H1 (cell line): ENCODE measurements at regions not wholly inside any gene's neighbourhood (a gene's known extent, or its start where the extent isn't known, plus 50 kb on each side); places are given as distances from the start of the nearest gene placed in this dataset.

Source experiments
- CTCF ChIA-PET: fragments of 300-600 bp; sonication (Branson Sonifier 250); formaldehyde crosslinking; loops from one replicate; lab custom pipeline; 2021; ENCODE audit not compliant: partially characterized antibody; lab: Charles Lee
- POLR2A ChIA-PET: fragments of 300-600 bp; sonication (Branson Sonifier 250); formaldehyde crosslinking; loops from one replicate; lab custom pipeline; 2021; ENCODE audit warnings: inconsistent platforms; ENCODE audit not compliant: partially characterized antibody; lab: Charles Lee
- DNase-seq, 2 experiments: peaks; one replicate each; pipeline versions ENCODE4 v3.0.0 to v3.0.0-alpha.2; 2010 to 2022; ENCODE audit warnings: low spot score in 2 of 2, low read depth in 1 of 2, mixed read lengths in 1 of 2
- FAIRE-seq: peaks from 2 replicates; lab custom pipeline; 2011; peaks lifted over from hg19 to GRCh38; lab: Jason Lieb, UNC
- H2AFZ ChIP-seq: 2 replicates; pipeline ENCODE4 v1.8.1; 2012; ENCODE audit warnings: low read length, inconsistent platforms
- H2AK5ac ChIP-seq: 2 replicates; pipeline ENCODE4 v1.6.1; 2013; ENCODE audit warnings: low read depth, low read length
- H2BK120ac ChIP-seq: replicated peaks from 2 replicates; pipeline ENCODE3; 2013; ENCODE audit warnings: low read depth, low read length, inconsistent platforms
- H2BK12ac ChIP-seq: 2 replicates; pipeline ENCODE4 v1.6.1; 2013; ENCODE audit warnings: low read depth, low read length
- H2BK15ac ChIP-seq: 2 replicates; pipeline ENCODE4 v1.6.1; 2013; ENCODE audit warnings: low read length
- H2BK20ac ChIP-seq: 2 replicates; pipeline ENCODE4 v1.6.1; 2013; ENCODE audit warnings: low read length
- H2BK5ac ChIP-seq: 2 replicates; pipeline ENCODE4 v1.6.1; 2013; ENCODE audit warnings: low read depth, low read length
- H3K14ac ChIP-seq: 2 replicates; pipeline ENCODE4 v1.6.1; 2013; ENCODE audit warnings: inconsistent platforms; ENCODE audit not compliant: insufficient read length
- H3K18ac ChIP-seq: 2 replicates; pipeline ENCODE4 v1.6.1; 2013; ENCODE audit warnings: low read length; ENCODE audit errors: extremely low read depth
- H3K23ac ChIP-seq: 2 replicates; pipeline ENCODE4 v1.6.1; 2013; ENCODE audit warnings: inconsistent platforms; ENCODE audit not compliant: insufficient read length
- H3K23me2 ChIP-seq: 2 replicates; pipeline ENCODE4 v1.6.1; 2013; ENCODE audit warnings: low read depth, low read length
- H3K27ac ChIP-seq: 2 replicates; pipeline ENCODE4 v1.6.1; 2011; ENCODE audit warnings: low read depth, low read length, inconsistent platforms
- H3K27me3 ChIP-seq, 4 experiments: replicated peaks in 1 of 4; 1 replicate in 1 of 4; 2 replicates in 3 of 4; pipeline versions ENCODE4 v1.6.1 to v1.8.1; 2011 to 2013; ENCODE audit warnings: low read length in 3 of 4, mild to moderate bottlenecking in 3 of 4, inconsistent platforms in 2 of 4, mixed read lengths in 2 of 4, moderate library complexity in 1 of 4; ENCODE audit not compliant: control insufficient read depth in 3 of 4, insufficient read depth in 3 of 4; ENCODE audit errors: extremely low read depth in 1 of 4
- H3K36me3 ChIP-seq, 4 experiments: 2 replicates each; pipeline versions ENCODE4 v1.6.1 to v1.8.1; 2011 to 2013; ENCODE audit warnings: mild to moderate bottlenecking in 4 of 4, low read length in 3 of 4, moderate library complexity in 2 of 4, control low read depth in 1 of 4, inconsistent platforms in 1 of 4; ENCODE audit not compliant: insufficient read depth in 4 of 4, control insufficient read depth in 2 of 4
- H3K4ac ChIP-seq: replicated peaks from 2 replicates; pipeline ENCODE3; 2013; ENCODE audit warnings: low read length, low read depth, mixed read lengths, inconsistent platforms; ENCODE audit not compliant: insufficient read length
- H3K4me1 ChIP-seq, 4 experiments: replicated peaks in 1 of 4; 1 replicate in 1 of 4; 2 replicates in 3 of 4; pipeline versions ENCODE4 v1.6.1 to v1.8.1; 2011 to 2013; ENCODE audit warnings: low read length in 3 of 4, inconsistent platforms in 2 of 4, mixed read lengths in 1 of 4; ENCODE audit not compliant: insufficient read depth in 4 of 4, control insufficient read depth in 3 of 4
- H3K4me2 ChIP-seq, 2 experiments: 2 replicates each; pipeline versions ENCODE4 v1.6.1 to v1.8.1; 2011 to 2013; ENCODE audit warnings: low read depth in 2 of 2, low read length in 2 of 2, control low read depth in 1 of 2, inconsistent platforms in 1 of 2, mild to moderate bottlenecking in 1 of 2; ENCODE audit not compliant: insufficient read depth in 1 of 2
- H3K4me3 ChIP-seq, 4 experiments: fragments of 200-600, 300-600 bp in 1 of 4; sonication (generic), shearing (Covaris generic), sonication (Bioruptor Twin) in 1 of 4; 2 replicates each; pipeline versions ENCODE4 v1.5.1 to v1.8.1; 2011 to 2016; ENCODE audit warnings: low read length in 4 of 4, low read depth in 3 of 4, control low read depth in 2 of 4, inconsistent platforms in 2 of 4, mild to moderate bottlenecking in 2 of 4, mixed read lengths in 1 of 4, moderate library complexity in 1 of 4; ENCODE audit not compliant: insufficient read depth in 2 of 4; ENCODE audit errors: extremely low read depth in 1 of 4
- H3K56ac ChIP-seq: replicated peaks from 2 replicates; pipeline ENCODE3; 2013; ENCODE audit warnings: low read depth, mild to moderate bottlenecking, mixed read lengths, low read length, inconsistent platforms; ENCODE audit not compliant: insufficient read length
- H3K79me1 ChIP-seq: 2 replicates; pipeline ENCODE4 v1.6.1; 2013; ENCODE audit warnings: low read depth, low read length, control low read depth
- H3K79me2 ChIP-seq, 2 experiments: 2 replicates each; pipeline versions ENCODE4 v1.6.1 to v1.8.1; 2012 to 2013; ENCODE audit warnings: low read length in 2 of 2, mild to moderate bottlenecking in 2 of 2, inconsistent platforms in 1 of 2; ENCODE audit not compliant: insufficient read depth in 2 of 2, control insufficient read depth in 1 of 2
- H3K9ac ChIP-seq, 4 experiments: replicated peaks in 1 of 4; 1 replicate in 1 of 4; 2 replicates in 3 of 4; pipeline versions ENCODE4 v1.6.1 to v1.8.1; 2011 to 2013; ENCODE audit warnings: low read depth in 3 of 4, low read length in 3 of 4, control low read depth in 2 of 4, mild to moderate bottlenecking in 2 of 4, moderate library complexity in 2 of 4, inconsistent platforms in 1 of 4; ENCODE audit errors: extremely low read depth in 1 of 4
- H3K9me3 ChIP-seq, 2 experiments: 2 replicates each; pipeline versions ENCODE4 v1.6.1 to v1.8.1; 2012 to 2013; ENCODE audit warnings: mild to moderate bottlenecking in 2 of 2, moderate library complexity in 2 of 2, control low read depth in 1 of 2, inconsistent platforms in 1 of 2, low read depth in 1 of 2, low read length in 1 of 2, mixed read lengths in 1 of 2; ENCODE audit not compliant: insufficient read depth in 2 of 2
- H4K20me1 ChIP-seq, 2 experiments: replicated peaks in 1 of 2; 2 replicates each; pipeline versions ENCODE3 to v1.8.1; 2011 to 2013; ENCODE audit warnings: inconsistent platforms in 2 of 2, low read length in 2 of 2, mild to moderate bottlenecking in 1 of 2; ENCODE audit not compliant: insufficient read depth in 2 of 2, control insufficient read depth in 1 of 2
- H4K5ac ChIP-seq: 2 replicates; pipeline ENCODE4 v1.6.1; 2013; ENCODE audit warnings: low read length, low read depth, mixed read lengths, inconsistent platforms; ENCODE audit not compliant: insufficient read length
- H4K8ac ChIP-seq: 2 replicates; pipeline ENCODE4 v1.8.0; 2013; ENCODE audit warnings: mild to moderate bottlenecking, moderate library complexity, low read length, inconsistent platforms; ENCODE audit not compliant: insufficient read depth; ENCODE audit errors: extremely low read depth
- H4K91ac ChIP-seq: replicated peaks from 2 replicates; pipeline ENCODE3; 2013; ENCODE audit warnings: low read length, mixed read lengths, inconsistent platforms; ENCODE audit not compliant: insufficient read length
- ASH2L ChIP-seq: fragments of 200-600, 300-600 bp; sonication (generic); IDR thresholded peaks from one replicate; pipeline ENCODE4 v1.7.1; 2017; ENCODE audit warnings: low read length
- CBX8 ChIP-seq: fragments of 300-800, 300-1000 bp; sonication (generic); IDR thresholded peaks from 2 replicates; pipeline ENCODE4 v1.7.1; 2016; ENCODE audit warnings: low read depth, low read length, borderline replicate concordance
- PHF8 ChIP-seq: fragments of 200-600 bp; sonication (generic); conservative IDR thresholded peaks from 2 replicates; pipeline ENCODE4 v1.7.1; 2012; ENCODE audit warnings: low read depth, mild to moderate bottlenecking, inconsistent platforms, low read length, moderate library complexity
- POLR2A ChIP-seq, 2 experiments: IDR thresholded peaks; 1 replicate in 1 of 2; 2 replicates in 1 of 2; pipeline ENCODE4 v1.6.1; 2011; ENCODE audit warnings: low read depth in 2 of 2, low read length in 2 of 2, mild to moderate bottlenecking in 2 of 2; ENCODE audit errors: control extremely low read depth in 1 of 2
- SAP30 ChIP-seq: fragments of 300-600 bp; sonication (generic); IDR thresholded peaks from 2 replicates; pipeline ENCODE4 v1.7.1; 2012; ENCODE audit warnings: low read length, moderate library complexity, mild to moderate bottlenecking, inconsistent platforms; ENCODE audit not compliant: insufficient read depth, insufficient replicate concordance
- SIX5 ChIP-seq: IDR thresholded peaks from 2 replicates; pipeline ENCODE4 v1.6.1; 2011; ENCODE audit warnings: mild to moderate bottlenecking, low read depth, low read length
- SRF ChIP-seq: IDR thresholded peaks from 2 replicates; pipeline ENCODE4 v1.6.1; 2011; ENCODE audit warnings: mild to moderate bottlenecking, low read depth, low read length, moderate library complexity
- TEAD4 ChIP-seq: IDR thresholded peaks from 2 replicates; pipeline ENCODE4 v1.6.1; 2012; ENCODE audit warnings: low read depth, low read length, inconsistent platforms, mixed read lengths
- WGBS, 2 experiments: shearing (Covaris generic) in 1 of 2; methylation state at CpG; one replicate each; pipeline versions ENCODE4 v1.1.6 to v1.1.7; 2013 to 2015; ENCODE audit warnings: low lambda C conversion rate in 2 of 2, mixed read lengths in 2 of 2, inconsistent platforms in 1 of 2, low coverage in 1 of 2, missing lambda C conversion rate in 1 of 2; ENCODE audit not compliant: insufficient replicate concordance in 2 of 2, insufficient coverage in 1 of 2, insufficient read length in 1 of 2; ENCODE audit errors: extremely low coverage in 1 of 2, missing lambda C conversion rate in 1 of 2; 5-methylcytosine and 5-hydroxymethylcytosine counted together

DNA sequence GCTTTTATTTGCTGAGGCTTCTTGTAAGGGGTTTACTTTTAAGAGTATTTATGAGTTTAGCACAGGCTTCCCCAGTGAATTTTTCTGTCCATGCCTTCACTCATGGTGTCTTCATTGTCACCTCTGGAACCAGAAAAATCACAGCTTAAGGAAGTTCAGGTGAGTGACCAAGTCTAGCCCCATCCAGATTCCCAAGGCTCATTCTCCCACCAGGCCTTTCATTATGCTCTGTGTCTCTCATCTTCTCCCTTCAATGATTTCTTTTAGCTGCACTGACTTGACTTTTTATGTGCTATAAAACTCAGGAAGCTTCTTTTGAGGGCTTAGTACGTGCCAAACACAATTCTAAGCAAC is 64.9 kb upstream of the NEDD9 start:
- DNase-seq (no peak), FAIRE-seq (no peak)
- H3K79me2 ChIP-seq = no peaks in the 10 kb centered on the region
- no peaks in the 10 kb centered on the region for H3K27me3 ChIP-seq
- CTCF ChIA-PET = interaction anchor here (0.6 to 1.5 kb wide), 5 partner anchors 9 to 199 kb away, joined by 3 to 6 read pairs (median 3); no protein-coding TSS in a partner anchor
- H4K91ac ChIP-seq = no peak overlapping the region
- H4K8ac ChIP-seq = no peak overlapping the region
- H3K79me1 ChIP-seq = no peaks in the 10 kb centered on the region
- H3K18ac ChIP-seq = no peak overlapping the region
- no peak overlapping the region for H2BK20ac ChIP-seq
- H4K5ac ChIP-seq = no peak overlapping the region
- H2BK5ac ChIP-seq = no peak overlapping the region
- H2AK5ac ChIP-seq = no peak overlapping the region
- no peak overlapping the region for H3K23ac ChIP-seq
- no peak overlapping the region for H3K27ac ChIP-seq
- POLR2A ChIA-PET = no interaction called here
- no peak overlapping the region for H3K4me2 ChIP-seq
- no peaks in the 10 kb centered on the region for H3K23me2 ChIP-seq
- H3K56ac ChIP-seq = no peak overlapping the region
- H3K4me1 ChIP-seq = peaks cover 0 to 5% (median 0%) of the 10 kb centered on the region in 4 experiments; a peak in 1 of 7 replicates
- H3K4me3 ChIP-seq = no peak overlapping the region
- TF ChIP-seq TEAD4 (no peak), PHF8 (no peak), CBX8 (no peak), POLR2A (IDR thresholded peaks at IDR 0.05; ENCODE audit: control extremely low read depth in 1 of 2, low read depth in 2 of 2, low read length in 2 of 2) (no peak), SIX5 (no peak), ASH2L (no peak), SRF (no peak), SAP30 (no peak)
- no peak overlapping the region for H3K9ac ChIP-seq
- no peaks in the 10 kb centered on the region; a peak in 1 of 8 replicates for H3K36me3 ChIP-seq
- no peak overlapping the region for H2BK12ac ChIP-seq
- 0 out of 4 replicates have a peak, but pooled peaks cover 0 to 12% of the 10 kb centered on the region in 2 experiments for H3K9me3 ChIP-seq
- H2BK15ac ChIP-seq = no peak overlapping the region
- no peak overlapping the region for H3K4ac ChIP-seq
- H4K20me1 ChIP-seq = no peaks in the 10 kb centered on the region
- no peak overlapping the region for H2AFZ ChIP-seq
- WGBS, 2 experiments = 100% methylated on average over 1 of the region's 1 CpG; no CpG with 5 or more reads in 1 of the 2 experiments
- H3K14ac ChIP-seq = no peak overlapping the region
- H2BK120ac ChIP-seq = no peak overlapping the region
